GM06990 (cell line): ENCODE measurements at regions not wholly inside any gene's neighbourhood (a gene's known extent, or its start where the extent isn't known, plus 50 kb on each side); places are given as distances from the start of the nearest gene placed in this dataset.
A peak's percentile ranks its signal among the peaks of the same experiment; 100 is the strongest.
"Not testable (repeated sequence)": the region's sequence is repeated elsewhere in the genome, so short reads cannot be mapped to it uniquely, and the experiment has no call there.

Source experiments
- DNase-seq: peaks from one replicate; pipeline ENCODE4 v3.0.0-alpha.2; 2011; ENCODE audit not compliant: insufficient read length; ENCODE audit errors: extremely low read depth
- H3K27me3 ChIP-seq: replicated peaks from 2 replicates; pipeline ENCODE4 v1.6.0; 2011; ENCODE audit warnings: low read length; ENCODE audit not compliant: control insufficient read depth, insufficient read depth
- H3K36me3 ChIP-seq: 2 replicates; pipeline ENCODE4 v1.5.1; 2011; ENCODE audit warnings: low read length; ENCODE audit not compliant: control insufficient read depth, insufficient read depth
- H3K4me3 ChIP-seq: replicated peaks from 2 replicates; pipeline ENCODE4 v1.5.1; 2011; ENCODE audit warnings: low read depth, mild to moderate bottlenecking, control low read depth, low read length
- TF ChIP-seq, protein P1 (sequence below): IDR thresholded peaks from 2 replicates; pipeline ENCODE4 v1.5.1; 2011; ENCODE audit warnings: low read length, control low read depth, mild to moderate bottlenecking, inconsistent platforms; ENCODE audit not compliant: insufficient read depth, poor library complexity, severe bottlenecking

- DNase-seq: no peak
- H3K27me3 ChIP-seq: no peaks in the 10 kb centered on the region; the same call in none of the 2 replicates
- no peak overlapping the region for H3K4me3 ChIP-seq
- TF ChIP-seq, protein P1, sequence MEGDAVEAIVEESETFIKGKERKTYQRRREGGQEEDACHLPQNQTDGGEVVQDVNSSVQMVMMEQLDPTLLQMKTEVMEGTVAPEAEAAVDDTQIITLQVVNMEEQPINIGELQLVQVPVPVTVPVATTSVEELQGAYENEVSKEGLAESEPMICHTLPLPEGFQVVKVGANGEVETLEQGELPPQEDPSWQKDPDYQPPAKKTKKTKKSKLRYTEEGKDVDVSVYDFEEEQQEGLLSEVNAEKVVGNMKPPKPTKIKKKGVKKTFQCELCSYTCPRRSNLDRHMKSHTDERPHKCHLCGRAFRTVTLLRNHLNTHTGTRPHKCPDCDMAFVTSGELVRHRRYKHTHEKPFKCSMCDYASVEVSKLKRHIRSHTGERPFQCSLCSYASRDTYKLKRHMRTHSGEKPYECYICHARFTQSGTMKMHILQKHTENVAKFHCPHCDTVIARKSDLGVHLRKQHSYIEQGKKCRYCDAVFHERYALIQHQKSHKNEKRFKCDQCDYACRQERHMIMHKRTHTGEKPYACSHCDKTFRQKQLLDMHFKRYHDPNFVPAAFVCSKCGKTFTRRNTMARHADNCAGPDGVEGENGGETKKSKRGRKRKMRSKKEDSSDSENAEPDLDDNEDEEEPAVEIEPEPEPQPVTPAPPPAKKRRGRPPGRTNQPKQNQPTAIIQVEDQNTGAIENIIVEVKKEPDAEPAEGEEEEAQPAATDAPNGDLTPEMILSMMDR: no peak
- H3K36me3 ChIP-seq: no peaks in the 10 kb centered on the region
Observed at GRCh38 chr10:111299037-111299436, 222.2 kb downstream of the ADRA2A start.

DNA sequence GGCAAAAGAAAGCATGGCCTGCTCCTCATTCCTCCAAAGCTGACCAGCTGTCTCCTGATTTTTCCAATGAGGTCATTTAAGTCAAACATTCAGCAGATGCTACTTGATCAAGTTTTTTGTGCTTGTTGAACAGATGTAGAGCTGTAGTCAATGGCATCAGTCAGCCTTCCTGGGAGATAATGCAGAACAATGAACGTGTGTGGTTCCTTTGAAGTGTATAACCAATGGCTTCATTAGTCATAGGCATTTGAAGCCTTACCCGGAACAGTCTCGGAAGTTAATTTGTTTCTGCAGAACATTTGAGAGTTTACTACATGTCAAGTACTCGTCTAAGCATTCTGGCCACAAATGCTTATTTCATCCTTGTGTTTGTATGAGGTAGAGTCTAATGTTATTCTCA is 227.1 kb downstream of the ADRA2A start:
- no peaks in the 10 kb centered on the region; the same call in 1 of the 2 replicates for H3K27me3 ChIP-seq
- TF ChIP-seq, protein P1: no peak
- no peak overlapping the region for H3K4me3 ChIP-seq
- H3K36me3 ChIP-seq: no peaks in the 10 kb centered on the region
- no peak for DNase-seq

- TF ChIP-seq, protein P1: peak; percentile 12
- Histone ChIP-seq H3K4me3 (no peak overlapping the region), H3K27me3 (no peaks in the 10 kb centered on the region; the same call in 1 of the 2 replicates), H3K36me3 (no peaks in the 10 kb centered on the region)
- no peak for DNase-seq
Observed at GRCh38 chr10:111316722-111317212, 239.9 kb downstream of the ADRA2A start.

- DNase-seq: no peak
Observed at GRCh38 chr10:111319866-111320265, 243.0 kb downstream of the ADRA2A start.

DNA sequence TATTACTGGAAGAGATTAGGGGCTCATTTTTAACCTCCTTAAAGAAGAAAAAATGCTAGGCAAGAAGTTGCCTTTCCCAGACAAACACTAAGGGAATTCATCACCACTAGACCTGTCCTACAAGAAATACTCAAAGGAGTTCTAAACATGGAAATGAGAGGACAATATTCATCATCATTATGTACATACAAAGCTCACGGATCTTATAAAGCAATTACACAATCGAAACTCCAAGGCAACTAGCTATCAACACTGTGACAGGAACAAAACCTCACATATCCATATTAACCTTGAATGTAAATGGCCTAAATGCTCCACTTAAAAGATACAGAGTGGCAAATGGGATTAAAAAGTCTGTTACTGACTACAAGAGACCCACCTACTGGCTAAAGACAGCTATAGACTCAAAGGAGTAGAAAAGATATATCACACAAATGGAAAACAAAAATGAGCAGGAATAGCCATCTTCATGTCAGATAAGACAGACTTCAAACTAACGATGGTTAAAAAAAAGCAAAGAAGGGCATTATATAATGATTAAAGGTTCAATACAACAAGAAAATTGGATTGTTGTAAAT is 246.6 kb downstream of the ADRA2A start:
- Histone ChIP-seq H3K27me3 (no peaks in the 10 kb centered on the region; the same call in 1 of the 2 replicates), H3K36me3 (no peaks in the 10 kb centered on the region), H3K4me3 (no peak overlapping the region)
- DNase-seq: no peak
- TF ChIP-seq, protein P1: peak; percentile 11

More at GRCh38 chr10:111319866-111320265, 243.0 kb downstream of the ADRA2A start:
- TF ChIP-seq, protein P1: no peak
- no peaks in the 10 kb centered on the region; the same call in 1 of the 2 replicates for H3K27me3 ChIP-seq
- H3K4me3 ChIP-seq: no peak overlapping the region
- H3K36me3 ChIP-seq: no peaks in the 10 kb centered on the region

DNA sequence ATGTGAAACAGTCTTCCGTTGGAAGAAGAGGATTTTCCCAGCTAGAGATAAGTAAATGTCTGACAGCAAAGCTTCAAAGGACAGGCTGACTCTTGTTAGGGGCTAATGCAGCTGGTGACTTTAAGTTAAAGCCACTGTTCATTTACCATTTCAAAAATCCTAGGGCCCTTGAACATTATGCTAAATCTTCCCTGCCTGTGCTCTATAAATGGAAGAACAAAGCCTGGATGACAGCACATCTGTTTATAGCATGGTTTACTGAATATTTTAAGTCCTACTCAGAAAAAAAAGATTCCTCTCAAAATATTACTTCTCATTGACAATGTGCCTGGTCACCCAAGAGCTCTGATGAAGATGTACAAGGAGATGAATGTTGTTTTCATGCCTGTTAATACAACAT is 255.3 kb downstream of the ADRA2A start:
- not testable (repeated sequence) for DNase-seq, H3K36me3 ChIP-seq, H3K27me3 ChIP-seq, H3K4me3 ChIP-seq
